ENCODE measurements at regions not wholly inside any gene's neighbourhood (a gene's known extent, or its start where the extent isn't known, plus 50 kb on each side); places are given as distances from the start of the nearest gene placed in this dataset.
"Not testable (repeated sequence)": the region's sequence is repeated elsewhere in the genome, so short reads cannot be mapped to it uniquely, and the experiment has no call there.

DNA sequence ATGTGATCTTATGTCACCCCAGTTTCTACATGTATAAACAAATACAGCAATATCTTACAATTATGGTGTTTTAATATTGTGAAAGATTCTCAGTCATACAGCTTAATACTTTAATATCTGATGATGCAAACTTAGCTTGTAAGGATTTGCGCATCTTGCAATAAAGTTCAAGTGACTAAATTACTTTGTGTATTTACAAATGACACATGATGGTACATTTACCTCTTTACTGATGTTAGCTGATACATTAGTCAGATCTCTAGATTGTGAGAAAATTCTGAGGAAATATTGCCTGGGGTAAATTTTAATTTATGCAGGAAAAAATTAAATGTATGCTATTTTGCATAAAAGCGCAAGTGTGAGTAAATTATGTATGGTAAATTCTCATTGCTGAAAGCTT lies 418.8 kb upstream of the MMS22L start:
- DNase-seq, result no peak

DNA sequence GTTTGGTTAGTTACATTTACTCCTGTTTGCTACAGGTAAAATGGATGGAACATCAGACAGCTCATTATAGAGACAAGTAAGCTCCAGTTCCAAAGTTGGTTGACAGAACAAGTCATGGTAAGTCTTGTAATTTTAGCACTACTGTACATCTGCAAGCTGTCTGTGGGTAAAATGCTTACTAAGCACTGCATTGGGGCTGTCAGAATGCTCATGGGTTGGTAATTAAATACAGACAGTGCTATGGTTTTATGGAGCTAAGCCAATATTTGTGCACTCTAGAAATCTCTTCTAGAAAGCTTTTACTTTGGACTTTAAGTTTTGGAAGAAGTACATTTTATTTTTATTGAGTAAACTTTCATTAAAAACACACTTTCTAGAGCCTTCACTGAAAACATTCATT lies 419.2 kb upstream of the MMS22L start:
- no peak for DNase-seq

DNA sequence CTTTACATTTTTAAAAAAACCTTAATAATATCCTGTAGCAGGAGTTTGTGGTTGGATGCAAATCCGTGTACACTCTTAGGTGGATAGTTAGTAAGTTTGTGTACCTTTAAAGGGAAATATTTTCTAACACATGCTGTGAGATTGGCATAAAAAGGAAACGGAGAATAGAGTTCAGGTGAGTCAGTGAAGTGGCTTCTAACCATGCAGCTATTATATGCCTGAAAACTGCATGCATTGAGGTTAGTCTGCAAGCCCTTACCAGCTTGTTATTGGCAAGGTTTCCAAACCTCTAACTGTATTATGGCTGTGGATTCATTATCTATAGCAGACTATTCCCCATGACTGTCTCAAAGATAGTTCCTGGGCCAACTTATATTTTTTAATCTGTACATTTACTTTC lies 420.6 kb upstream of the MMS22L start:
- no peak for DNase-seq

DNA sequence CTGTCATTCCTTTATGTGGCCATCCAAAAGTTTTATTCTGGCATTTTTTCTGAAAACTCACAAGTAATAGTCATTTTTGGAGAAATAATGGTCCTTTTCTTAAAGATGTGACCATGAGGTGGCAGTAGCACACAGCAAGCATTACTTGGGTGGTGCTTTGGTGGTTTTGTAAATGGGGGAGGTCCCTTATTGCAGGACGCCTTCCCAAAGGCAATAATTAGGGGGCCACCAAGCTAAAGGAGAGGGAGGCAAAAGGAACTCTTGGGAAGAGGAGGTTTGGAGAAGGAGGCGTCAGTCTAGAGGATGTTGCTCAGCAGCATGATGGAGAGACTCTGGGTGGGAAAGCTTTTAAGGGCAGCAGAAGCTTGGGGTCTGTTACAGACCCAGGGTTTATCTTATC lies 422.6 kb upstream of the MMS22L start:
- no peak for DNase-seq

DNA sequence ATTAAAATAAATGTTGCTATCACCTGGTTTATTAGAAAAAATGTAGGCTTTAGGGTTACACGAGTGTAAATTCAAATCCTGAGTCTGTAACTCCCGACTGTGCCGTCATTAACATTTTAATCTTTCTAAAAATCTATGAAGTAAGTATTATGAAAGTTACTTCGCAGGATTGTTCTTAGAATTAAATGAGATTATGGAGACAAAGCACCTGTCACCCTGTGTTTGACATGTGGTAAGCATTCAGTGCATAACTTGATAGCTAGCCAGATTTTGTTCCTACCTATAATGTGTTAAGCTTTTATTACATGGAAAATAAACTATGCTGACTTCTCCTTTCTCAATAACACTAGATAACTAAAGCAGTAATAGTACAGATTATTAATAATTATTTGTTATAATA lies 429.7 kb upstream of the MMS22L start:
- no peak for DNase-seq

DNA sequence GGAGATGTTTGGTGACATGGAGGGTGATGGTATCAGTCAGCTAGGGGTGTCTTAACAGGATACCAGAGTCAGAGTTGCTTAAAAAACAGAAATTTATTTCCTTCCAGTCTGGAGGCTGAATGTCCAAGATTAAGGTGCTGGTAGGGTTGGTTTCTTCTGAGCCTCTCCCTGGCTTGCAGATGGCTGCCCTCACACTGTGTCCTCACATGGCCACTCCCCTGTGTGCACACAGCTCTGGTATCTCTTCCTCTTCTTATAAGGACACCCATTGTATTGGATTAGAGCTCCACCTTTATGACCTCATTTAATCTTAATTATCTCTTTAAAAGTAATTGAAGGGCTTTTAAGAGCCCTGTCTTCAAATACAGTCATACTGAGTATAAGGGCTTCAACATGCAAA lies 431.8 kb upstream of the MMS22L start:
- DNase-seq, result no peak

DNA sequence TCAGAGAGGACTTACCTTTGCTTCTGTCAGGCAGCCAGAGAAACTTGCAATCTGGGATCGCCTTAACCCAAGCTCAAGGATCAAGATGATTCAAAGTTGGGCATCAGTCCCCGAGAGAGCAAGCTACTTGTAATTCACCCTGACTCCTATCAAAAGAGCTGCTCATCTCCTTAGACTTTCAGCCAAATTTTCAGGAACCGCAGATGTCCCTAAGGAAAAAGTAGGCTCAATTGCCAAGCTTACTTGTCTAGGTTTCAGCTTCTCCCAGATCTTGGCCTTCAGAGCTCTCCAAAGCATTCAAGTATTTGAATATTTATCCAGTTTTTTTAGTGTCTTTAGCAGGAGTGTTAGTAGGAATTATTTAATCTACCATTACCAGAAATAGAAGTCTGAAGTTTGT lies 434.1 kb upstream of the MMS22L start:
- no peak for DNase-seq

DNA sequence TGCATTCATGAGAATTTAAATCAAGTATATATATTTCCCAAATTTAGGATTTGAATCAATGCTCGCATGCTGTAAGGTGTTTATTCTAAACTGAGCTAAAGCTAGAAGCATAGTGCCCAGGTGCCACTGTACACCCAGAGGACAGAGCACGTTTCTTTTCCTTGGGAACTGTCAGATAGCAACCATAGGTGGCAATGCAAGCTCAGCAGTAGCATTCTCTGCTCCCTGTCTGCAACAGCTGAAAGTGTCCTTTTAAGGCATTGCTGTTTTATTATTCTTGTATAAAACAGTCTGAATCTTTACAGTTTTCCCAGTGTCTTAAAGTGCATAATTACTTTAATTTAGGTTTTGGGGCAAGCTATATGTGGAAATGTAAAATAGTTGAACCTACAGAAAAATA lies 443.4 kb upstream of the MMS22L start:
- DNase-seq, result no peak

DNA sequence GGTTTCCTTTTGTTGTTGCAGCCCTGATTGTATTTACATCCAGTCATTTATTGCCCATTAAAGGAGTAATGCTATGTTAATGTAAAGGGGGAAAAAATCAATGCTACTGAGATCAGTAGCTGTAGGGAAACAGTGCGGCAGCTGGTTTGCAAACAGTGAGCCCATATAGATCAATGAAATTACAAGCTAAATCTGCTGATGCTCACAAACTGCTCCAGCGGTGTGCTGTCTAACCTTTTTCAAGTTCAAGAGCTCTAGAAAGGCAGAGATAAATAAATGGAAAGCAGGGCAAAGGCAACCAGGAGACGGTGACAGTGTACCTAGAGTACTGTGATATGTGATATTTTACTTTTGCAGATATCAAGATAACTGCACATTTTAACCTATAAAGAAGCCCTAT lies 449.0 kb upstream of the MMS22L start:
- DNase-seq, result no peak

DNA sequence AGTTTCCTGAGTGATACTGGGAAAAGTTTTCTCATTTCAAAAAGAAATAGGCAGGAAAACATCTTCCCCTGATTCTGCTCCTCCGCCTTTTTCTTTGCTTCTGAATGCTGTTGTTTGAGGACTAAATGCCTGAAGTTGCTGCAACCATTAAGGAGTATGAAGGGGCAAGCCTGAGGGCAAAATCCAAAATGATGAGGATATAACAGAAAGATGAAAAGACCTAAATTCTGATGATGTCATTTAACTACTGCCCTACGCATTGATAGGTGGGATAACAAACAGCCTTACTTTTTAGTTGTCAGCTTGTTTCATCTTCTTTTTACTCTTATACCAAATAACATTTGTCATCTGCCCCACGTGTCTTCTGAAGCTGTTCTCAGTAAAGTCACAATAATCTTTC lies 474.6 kb upstream of the MMS22L start:
- no peak for DNase-seq

DNA sequence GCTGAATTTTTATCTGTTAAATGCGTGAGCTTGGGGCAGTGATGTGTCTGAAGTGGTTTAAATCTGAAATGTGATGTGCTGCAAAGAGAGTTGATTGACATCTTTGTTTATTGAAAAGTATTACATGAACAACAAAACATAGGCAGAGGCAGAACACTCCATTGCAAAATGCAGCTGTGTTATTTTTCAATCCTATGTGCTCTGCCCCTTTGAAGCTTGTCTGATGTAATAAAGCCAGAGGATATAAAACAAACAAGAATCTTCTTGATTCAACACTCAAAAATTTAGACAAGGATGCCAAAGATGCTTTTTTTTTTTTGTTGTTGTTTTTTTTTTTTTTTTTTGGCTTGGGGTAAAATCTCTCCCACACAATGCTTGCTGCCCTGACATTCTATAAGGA lies 482.4 kb upstream of the MMS22L start:
- DNase-seq, result no peak

DNA sequence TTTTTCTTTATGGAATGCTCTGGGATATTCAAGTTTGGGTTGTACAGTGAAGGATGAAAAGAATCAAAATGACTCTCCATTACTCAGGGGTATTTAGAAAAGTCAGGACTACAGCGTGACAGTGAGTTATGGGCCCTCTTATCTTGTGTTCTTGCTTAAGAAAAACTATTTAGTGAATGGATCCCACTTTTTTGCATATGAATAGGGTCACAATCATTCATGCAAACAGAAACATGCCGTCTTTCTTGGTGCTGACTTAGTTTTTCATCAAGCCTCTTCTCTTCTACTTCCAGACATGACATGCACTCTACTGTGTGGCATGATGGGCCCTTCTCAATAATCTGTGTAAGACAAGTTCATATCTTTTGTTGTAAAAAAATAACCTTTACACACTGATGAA lies 488.4 kb upstream of the MMS22L start:
- no peak for DNase-seq

DNA sequence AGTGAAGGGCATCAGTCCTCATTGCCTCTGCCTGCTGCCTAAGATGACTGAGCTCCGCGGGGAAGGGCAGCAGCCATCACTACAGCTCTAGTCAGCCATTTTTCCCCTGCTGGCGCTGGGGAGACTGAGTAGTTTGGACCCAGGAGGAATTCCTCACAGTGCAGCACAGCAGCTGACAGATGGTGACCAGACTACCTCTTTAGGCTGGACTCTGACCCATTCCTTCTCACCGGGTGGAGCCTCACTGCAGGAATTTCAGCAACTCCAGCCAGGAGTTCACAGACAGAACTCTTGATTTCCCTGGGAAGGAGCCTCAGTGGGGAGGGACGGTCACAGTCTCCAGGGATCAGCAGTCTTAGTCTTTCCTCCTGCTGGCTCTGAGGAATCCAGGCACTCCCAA lies 492.0 kb upstream of the MMS22L start:
- no peak for DNase-seq

DNA sequence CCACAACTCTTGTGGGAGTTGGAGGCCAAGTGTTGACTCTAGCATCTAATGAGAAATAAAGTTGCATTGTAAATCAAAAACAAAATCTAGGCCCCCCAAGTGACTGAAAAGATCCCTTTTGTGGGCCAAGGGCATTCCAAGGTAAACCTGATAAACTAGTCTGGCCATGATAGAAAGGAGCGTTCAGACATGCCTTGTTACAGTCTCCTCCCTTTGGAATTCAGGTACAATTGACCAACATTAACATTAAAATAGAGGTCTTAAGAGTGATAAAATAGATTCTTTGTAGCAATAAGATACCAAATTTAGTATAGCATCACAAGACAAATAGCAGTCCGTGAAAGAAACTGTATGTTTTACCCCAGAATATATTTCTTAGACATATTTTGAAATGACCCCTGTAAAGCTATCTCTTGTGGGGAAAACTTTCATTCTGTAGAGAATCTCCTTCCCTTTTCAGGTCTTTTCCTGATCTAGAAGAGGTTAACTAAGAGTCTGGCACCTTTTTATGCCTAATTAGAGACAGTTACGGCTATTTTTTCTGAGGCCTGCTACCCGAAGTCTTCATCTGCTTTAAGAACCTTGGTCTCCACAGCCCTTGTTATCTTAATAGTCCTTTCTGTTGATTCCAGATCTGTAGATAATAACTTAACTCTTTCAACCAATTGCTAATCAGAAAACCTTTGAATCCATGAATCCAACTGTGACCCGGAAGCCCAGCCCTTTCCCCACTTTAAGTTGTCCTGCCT lies 495.4 kb upstream of the MMS22L start:
- no peak for DNase-seq

DNA sequence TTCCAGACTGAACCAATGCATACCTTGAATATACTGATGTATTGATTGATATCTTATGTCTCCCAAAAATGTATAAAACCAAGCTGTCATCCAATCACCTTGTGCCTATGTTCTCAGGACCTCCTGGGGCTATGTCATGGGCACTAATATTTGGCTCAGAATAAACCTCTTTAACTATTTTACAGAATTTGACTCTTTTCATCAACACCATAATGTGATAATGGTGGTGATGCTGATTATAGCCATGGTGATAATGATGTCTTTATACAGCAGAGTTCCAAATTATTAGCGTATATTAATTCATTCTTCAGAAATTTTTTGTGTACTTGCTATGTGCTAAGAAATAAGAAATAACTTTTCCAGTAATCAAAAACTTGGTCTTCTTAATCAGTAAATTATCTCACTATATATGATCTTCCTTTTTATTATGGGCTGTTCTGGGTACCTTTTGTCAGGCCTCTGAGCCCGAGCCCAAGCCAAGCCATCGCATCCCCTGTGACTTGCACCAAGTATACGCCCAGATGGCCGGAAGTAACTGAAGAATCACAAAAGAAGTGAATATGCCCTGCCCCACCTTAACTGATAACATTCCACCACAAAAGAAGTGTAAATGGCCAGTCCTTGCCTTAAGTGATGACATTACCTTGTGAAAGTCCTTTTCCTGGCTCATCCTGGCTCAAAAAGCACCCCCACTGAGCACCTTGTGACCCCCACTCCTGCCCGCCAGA lies 496.2 kb upstream of the MMS22L start:
- DNase-seq, result not testable (repeated sequence)

DNA sequence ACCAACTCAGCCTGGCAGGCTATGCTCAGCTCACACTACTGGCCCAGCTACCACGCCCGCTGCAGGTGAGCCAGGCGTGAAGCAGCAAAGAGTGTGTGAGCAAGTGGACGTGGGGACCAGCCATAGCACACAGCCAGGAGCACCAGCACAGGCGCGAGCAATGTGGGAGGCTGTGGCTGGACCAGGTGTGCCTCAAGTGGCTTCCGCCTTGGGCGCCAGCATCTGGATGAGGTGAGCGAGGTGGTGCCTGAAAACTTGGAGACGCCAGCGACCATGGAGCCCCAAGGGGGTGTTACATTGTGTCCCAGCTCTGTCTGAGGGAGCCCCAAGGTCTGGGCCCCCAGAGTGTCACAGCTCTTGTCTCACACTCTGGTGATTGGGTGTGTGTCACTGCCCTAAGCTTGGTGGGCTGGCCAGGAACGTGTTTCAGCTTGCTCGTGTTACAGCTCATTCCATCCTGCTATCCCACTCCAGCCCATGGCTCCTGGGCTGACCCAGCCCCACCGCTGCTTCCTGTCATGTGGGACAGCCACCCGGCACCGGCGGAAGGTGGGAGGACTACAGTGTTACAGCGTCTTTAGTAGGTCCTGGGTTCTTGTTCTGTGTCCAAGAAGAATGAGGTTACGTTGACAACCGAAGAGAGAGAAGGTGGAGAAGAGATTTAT lies 508.0 kb upstream of the MMS22L start:
- DNase-seq, result no peak

DNA sequence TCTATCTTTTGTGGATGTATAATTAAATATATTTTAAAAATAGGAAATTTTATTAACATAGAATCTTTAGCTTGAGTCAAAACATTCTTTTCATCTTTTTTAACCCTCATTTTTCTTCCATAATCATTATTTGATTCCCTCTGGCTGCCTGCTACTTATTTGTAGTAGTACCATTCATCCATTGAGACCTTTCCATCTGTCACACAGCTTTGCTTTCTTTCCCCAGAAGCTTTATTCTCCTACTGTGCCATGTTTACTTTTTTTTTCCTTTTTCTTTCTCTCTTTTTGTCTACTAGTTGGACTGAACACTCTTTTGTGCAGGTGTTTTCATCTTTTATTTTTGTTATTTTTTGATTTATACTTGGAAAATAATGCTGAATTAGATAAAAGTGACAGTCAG lies 522.6 kb upstream of the MMS22L start:
- DNase-seq, result no peak

DNA sequence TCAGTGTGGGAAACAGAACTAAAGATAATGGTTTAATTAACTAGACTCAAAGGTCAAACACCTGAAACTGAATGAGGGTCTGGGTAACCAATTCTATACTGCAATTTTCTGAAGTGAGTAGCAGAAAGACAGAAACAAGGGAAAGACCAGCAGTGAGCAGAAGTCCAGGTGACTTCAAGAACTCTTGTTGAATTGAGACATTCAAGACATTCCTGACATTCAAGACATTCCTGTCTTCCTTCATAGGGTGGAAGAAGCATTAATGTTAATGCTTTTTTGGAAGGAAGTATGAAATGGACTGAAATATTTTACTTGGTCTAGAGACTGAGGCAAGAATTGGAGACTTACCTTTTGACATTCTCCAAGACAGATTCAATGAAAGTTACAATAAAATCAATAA lies 529.9 kb upstream of the MMS22L start:
- no peak for DNase-seq

DNA sequence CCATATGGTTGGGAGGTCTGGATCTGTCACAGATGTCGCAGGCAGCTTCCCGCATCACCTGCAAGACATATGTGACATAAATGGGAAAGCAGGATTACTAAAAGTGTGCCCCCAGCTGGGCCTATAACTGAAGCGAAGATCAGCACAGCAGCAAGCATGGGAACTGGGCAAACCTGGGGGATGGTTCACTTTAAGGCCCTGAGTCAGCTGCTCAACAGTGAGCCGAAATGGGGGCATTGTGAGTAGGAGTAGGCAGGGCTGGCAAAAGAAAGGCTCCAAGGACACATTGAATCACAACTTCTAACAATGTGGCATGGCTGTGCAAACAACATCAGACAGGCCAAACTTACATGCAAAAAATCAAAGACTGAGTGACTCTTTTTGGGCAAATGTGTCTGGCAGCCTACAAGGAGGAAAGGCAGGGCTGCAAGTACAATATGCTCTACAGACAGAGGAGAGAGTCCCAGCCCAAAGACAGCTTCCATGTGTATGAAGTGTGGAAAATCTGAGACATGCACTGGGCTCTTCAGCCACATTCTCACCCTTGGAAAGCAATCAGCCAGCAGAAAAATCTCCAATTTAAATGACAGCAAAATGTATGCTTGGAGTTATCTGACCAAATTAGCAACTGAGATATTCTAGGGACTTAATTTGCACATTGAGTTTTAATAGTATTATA lies 531.0 kb upstream of the MMS22L start:
- no peak for DNase-seq

DNA sequence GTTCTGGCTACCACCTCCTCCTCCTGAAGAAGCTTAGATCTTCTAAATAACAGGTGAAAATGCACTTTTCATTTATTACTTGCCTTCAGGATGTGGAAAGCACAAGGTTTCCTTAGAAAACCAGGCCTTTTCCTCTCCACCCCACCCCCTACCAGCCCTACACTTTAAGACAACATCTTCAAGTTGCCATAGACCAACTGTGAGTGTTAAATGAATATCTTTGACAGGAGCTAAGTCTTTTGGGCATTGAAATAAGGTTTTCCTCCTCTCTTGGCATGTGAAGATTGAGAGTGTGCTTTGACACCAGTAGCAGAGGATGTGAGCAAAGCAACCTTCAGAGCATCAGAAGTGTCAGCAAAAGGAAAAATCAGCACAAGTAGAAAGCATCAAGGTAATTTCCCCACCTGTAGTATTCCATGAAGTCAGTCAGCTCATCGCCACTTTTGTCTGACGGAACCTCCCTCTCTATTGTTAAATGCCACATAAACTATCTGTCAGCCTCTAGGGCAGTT lies 532.3 kb upstream of the MMS22L start:
- no peak for DNase-seq

DNA sequence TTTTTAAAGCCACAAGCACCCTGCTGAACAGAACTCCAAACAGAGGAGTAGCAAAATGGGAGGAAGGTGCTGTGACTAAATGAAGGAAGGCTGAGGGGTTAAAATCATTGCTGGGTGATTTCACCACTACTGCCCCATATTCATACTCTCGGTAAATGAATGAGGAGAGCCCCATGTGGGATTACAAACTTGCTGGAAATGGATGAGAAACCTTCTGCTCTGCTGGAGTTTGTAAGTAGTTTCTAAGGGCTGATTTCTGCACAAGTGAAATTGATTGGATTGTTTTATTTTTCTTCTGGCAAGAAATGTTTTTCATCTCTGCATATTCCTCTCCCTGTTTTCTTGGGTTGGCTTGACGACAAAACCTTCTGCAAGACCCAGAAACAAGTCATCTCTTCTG lies 533.5 kb upstream of the MMS22L start:
- DNase-seq, result no peak

DNA sequence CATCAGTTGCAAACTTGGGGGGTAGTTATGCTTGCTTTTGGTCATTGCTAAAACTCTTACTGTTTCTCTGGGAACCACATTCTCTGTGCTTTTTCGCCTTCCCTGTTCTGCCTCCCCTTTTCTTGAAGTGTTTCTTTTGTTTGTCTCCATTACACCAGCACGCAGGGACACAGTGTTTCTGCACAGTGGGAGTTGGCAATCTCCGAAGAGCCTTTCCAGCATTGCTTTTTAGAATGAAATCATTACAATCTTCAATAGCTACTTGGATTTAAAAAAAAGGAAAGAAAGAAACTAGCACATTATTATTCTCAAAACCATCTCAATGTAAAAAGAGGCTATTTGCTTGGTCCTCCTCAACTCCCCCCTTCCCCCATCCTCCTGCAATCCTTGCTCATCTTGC lies 536.7 kb upstream of the MMS22L start:
- no peak for DNase-seq

DNA sequence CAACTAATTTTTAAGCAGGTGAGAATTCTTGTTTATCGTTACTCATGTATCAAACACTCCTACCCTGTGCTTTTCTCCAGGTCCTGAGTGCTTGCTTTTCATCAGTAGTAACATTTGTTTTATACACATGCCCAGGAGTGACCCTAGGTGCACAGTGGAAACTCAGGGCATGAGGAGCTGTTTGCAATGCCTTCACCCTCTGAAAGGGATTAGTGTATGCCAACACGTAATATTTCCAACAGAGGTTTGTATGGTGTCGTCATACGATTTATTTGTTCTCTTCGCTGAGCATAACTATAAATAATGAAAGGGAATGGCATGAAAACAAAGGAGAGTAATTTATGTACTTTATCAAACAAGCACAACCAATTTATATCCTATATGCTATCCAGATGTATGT lies 537.4 kb upstream of the MMS22L start:
- no peak for DNase-seq

DNA sequence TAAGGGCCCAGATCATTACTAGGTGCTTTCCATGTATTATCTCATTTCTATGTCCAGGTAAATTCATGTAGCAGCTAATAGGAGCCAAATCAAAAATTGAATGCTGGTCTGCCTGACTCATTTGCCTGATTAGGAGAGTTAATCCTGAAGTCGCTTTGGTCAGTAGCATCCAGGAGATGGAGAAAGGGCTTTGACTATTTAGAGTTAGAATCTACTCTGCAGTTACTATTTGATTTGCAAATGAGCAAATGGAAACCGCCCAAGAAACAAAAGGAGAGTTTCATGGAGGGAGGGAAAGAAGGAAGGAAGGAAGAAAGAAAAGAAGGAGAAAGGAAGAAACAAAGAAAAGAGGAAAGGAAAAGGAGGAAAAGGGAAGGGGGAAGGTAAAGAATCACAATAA lies 539.6 kb upstream of the MMS22L start:
- no peak for DNase-seq

Data from activated CD4-positive, alpha-beta T cell treated with anti-CD3 and anti-CD28 coated beads, Interleukin-2, Interleukin-6, amounts not matched to agents 100 ng/mL and 50 ng/mL, durations not matched to agents 16 hours and 8 hours (primary cell).